GM10266 (cell line): ENCODE measurements at regions not wholly inside any gene's neighbourhood (a gene's known extent, or its start where the extent isn't known, plus 50 kb on each side); places are given as distances from the start of the nearest gene placed in this dataset.

Experiments
- DNase-seq: peaks from one replicate; pipeline ENCODE4 v3.0.0; 2012; ENCODE audit errors: extremely low spot score
- CTCF ChIP-seq: IDR thresholded peaks from 2 replicates; pipeline ENCODE4 v1.5.1; 2012; ENCODE audit warnings: mild to moderate bottlenecking, low read depth; ENCODE audit not compliant: control insufficient read depth, insufficient read depth; ENCODE audit errors: missing control alignments

- DNase-seq, result no peak
- no peak for TF ChIP-seq CTCF
Observed at GRCh38 chr1:104906141-104906540, 1156.4 kb downstream of the AMY1C start.

- DNase-seq, result no peak
- TF ChIP-seq CTCF, result no peak
Observed at GRCh38 chr1:104919188-104919587, 1169.5 kb downstream of the AMY1C start.

- TF ChIP-seq CTCF, result no peak
- DNase-seq, result no peak
Observed at GRCh38 chr1:104921525-104921924, 1171.8 kb downstream of the AMY1C start.

GRCh38 chr1:104923075-104923474 is 1173.4 kb downstream of the AMY1C start:
- no peak for TF ChIP-seq CTCF
- no peak for DNase-seq

GRCh38 chr1:104929280-104929679 is 1179.6 kb downstream of the AMY1C start:
- no peak for DNase-seq
- TF ChIP-seq CTCF, result no peak

GRCh38 chr1:104932030-104932915 is 1182.6 kb downstream of the AMY1C start:
- no peak for TF ChIP-seq CTCF
- DNase-seq, result no peak

- no peak for TF ChIP-seq CTCF
- no peak for DNase-seq
Observed at GRCh38 chr1:104932949-104933679, 1183.4 kb downstream of the AMY1C start.
